ENCODE measurements at regions not wholly inside any gene's neighbourhood (a gene's known extent, or its start where the extent isn't known, plus 50 kb on each side); places are given as distances from the start of the nearest gene placed in this dataset.

GRCh38 chr14:36001936-36002335 is 174.6 kb downstream of the PTCSC3 start:
- TF ChIP-seq POLR2A (IDR thresholded peaks at IDR 0.05) (no peak), CTCF (IDR thresholded peaks at IDR 0.05) (no peak)
